ENCODE measurements at regions not wholly inside any gene's neighbourhood (a gene's known extent, or its start where the extent isn't known, plus 50 kb on each side); places are given as distances from the start of the nearest gene placed in this dataset.
"Not testable (repeated sequence)": the region's sequence is repeated elsewhere in the genome, so short reads cannot be mapped to it uniquely, and the experiment has no call there.

GRCh38 chr3:198143300-198144137 is 183.5 kb downstream of the LMLN start:
- ATAC-seq, result not testable (repeated sequence)

GRCh38 chr3:198145231-198145784 is 185.3 kb downstream of the LMLN start:
- ATAC-seq, result not testable (repeated sequence)

- not testable (repeated sequence) for ATAC-seq
These were observed 186.1 kb downstream of the LMLN start for GRCh38 chr3:198146070-198146469.

- ATAC-seq, result not testable (repeated sequence)
These were observed 186.6 kb downstream of the LMLN start for GRCh38 chr3:198146559-198147164.

GRCh38 chr3:198147213-198147612 is 187.2 kb downstream of the LMLN start:
- not testable (repeated sequence) for ATAC-seq

- ATAC-seq, result not testable (repeated sequence)
These were observed 188.0 kb downstream of the LMLN start for GRCh38 chr3:198147993-198148392.

GRCh38 chr3:198149904-198150303 is 189.9 kb downstream of the LMLN start:
- ATAC-seq, result not testable (repeated sequence)

GRCh38 chr3:198151867-198152266 is 191.8 kb downstream of the LMLN start:
- not testable (repeated sequence) for ATAC-seq

- not testable (repeated sequence) for ATAC-seq
These were observed 195.8 kb downstream of the LMLN start for GRCh38 chr3:198155771-198156170.

- ATAC-seq, result not testable (repeated sequence)
These were observed 197.3 kb downstream of the LMLN start for GRCh38 chr3:198157231-198157868.

GRCh38 chr3:198158007-198158406 is 198.0 kb downstream of the LMLN start:
- not testable (repeated sequence) for ATAC-seq

- ATAC-seq, result not testable (repeated sequence)
These were observed 207.5 kb downstream of the LMLN start for GRCh38 chr3:198167339-198168039.

- not testable (repeated sequence) for ATAC-seq
These were observed 210.8 kb downstream of the LMLN start for GRCh38 chr3:198170781-198171180.

GRCh38 chr3:198173080-198173479 is 213.1 kb downstream of the LMLN start:
- ATAC-seq, result not testable (repeated sequence)

- not testable (repeated sequence) for ATAC-seq
These were observed 214.0 kb downstream of the LMLN start for GRCh38 chr3:198173929-198174574.
